Activated effector memory CD4-positive, alpha-beta T cell treated with anti-CD3 and anti-CD28 coated beads, Interleukin-2, amount 50 U/mL, for 16 hours (primary cell): ENCODE measurements at regions not wholly inside any gene's neighbourhood (a gene's known extent, or its start where the extent isn't known, plus 50 kb on each side); places are given as distances from the start of the nearest gene placed in this dataset.
"Not testable (repeated sequence)": the region's sequence is repeated elsewhere in the genome, so short reads cannot be mapped to it uniquely, and the experiment has no call there.

Experiments used
- DNase-seq: peaks from one replicate; pipeline ENCODE4 v3.0.0-alpha.2; 2020

- not testable (repeated sequence) for DNase-seq
Measured at GRCh38 chr21:6096560-6097424, 4424.6 kb upstream of the TPTE start.

GRCh38 chr21:6097736-6098135 lies 4423.6 kb upstream of the TPTE start:
- DNase-seq: not testable (repeated sequence)

- DNase-seq: not testable (repeated sequence)
Measured at GRCh38 chr21:6098191-6098935, 4423.0 kb upstream of the TPTE start.

GRCh38 chr21:6101588-6101987 lies 4419.8 kb upstream of the TPTE start:
- not testable (repeated sequence) for DNase-seq

GRCh38 chr21:6104546-6104945 lies 4416.8 kb upstream of the TPTE start:
- not testable (repeated sequence) for DNase-seq

GRCh38 chr21:6106686-6107567 lies 4414.5 kb upstream of the TPTE start:
- DNase-seq: not testable (repeated sequence)

- not testable (repeated sequence) for DNase-seq
Measured at GRCh38 chr21:6108894-6109293, 4412.5 kb upstream of the TPTE start.

- DNase-seq: not testable (repeated sequence)
Measured at GRCh38 chr21:6109774-6110173, 4411.6 kb upstream of the TPTE start.

- not testable (repeated sequence) for DNase-seq
Measured at GRCh38 chr21:6110716-6111343, 4410.6 kb upstream of the TPTE start.

GRCh38 chr21:6111354-6111753 lies 4410.0 kb upstream of the TPTE start:
- not testable (repeated sequence) for DNase-seq

- DNase-seq: not testable (repeated sequence)
Measured at GRCh38 chr21:6118336-6118735, 4403.0 kb upstream of the TPTE start.

GRCh38 chr21:6120863-6121262 lies 4400.5 kb upstream of the TPTE start:
- DNase-seq: not testable (repeated sequence)

- DNase-seq: not testable (repeated sequence)
Measured at GRCh38 chr21:6122629-6123028, 4398.8 kb upstream of the TPTE start.

GRCh38 chr21:6123224-6123623 lies 4398.2 kb upstream of the TPTE start:
- DNase-seq: not testable (repeated sequence)

GRCh38 chr21:6125549-6126240 lies 4395.7 kb upstream of the TPTE start:
- peak; percentile 58 for DNase-seq

- DNase-seq: peak; percentile 51
Measured at GRCh38 chr21:6126976-6127732, 4394.2 kb upstream of the TPTE start.

GRCh38 chr21:6130734-6131133 lies 4390.6 kb upstream of the TPTE start:
- not testable (repeated sequence) for DNase-seq

- DNase-seq: not testable (repeated sequence)
Measured at GRCh38 chr21:6133373-6133772, 4388.0 kb upstream of the TPTE start.

GRCh38 chr21:6133852-6134630 lies 4387.3 kb upstream of the TPTE start:
- not testable (repeated sequence) for DNase-seq

- not testable (repeated sequence) for DNase-seq
Measured at GRCh38 chr21:6136732-6137131, 4384.7 kb upstream of the TPTE start.
